Activated CD8-positive, alpha-beta memory T cell treated with anti-CD3 and anti-CD28 coated beads, Interleukin-2, amount 10 ng/mL, durations not matched to agents 7 days and 5 days (primary cell): ENCODE measurements at regions not wholly inside any gene's neighbourhood (a gene's known extent, or its start where the extent isn't known, plus 50 kb on each side); places are given as distances from the start of the nearest gene placed in this dataset.

Experiments
- ATAC-seq: fragments of 150-1000 bp; cut with Tn5 transposase; one replicate; pipeline ENCODE4 v1.10.0; 2021; ENCODE audit warnings: moderate library complexity
- CTCF ChIA-PET: fragments of 350-600 bp; sonication (Branson Sonifier 250); formaldehyde crosslinking; loops from one replicate; lab custom pipeline; 2021; ENCODE audit warnings: antibody characterized with exemption; lab: Charles Lee
- DNase-seq: peaks from one replicate; pipeline ENCODE4 v3.0.0-alpha.2; 2020
- H3K27ac Mint-ChIP-seq: one replicate; pipeline ENCODE4 v1.8.0; 2021; ENCODE audit warnings: mild to moderate bottlenecking, mixed read lengths
- H3K27me3 Mint-ChIP-seq: one replicate; pipeline ENCODE4 v1.8.0; 2021; ENCODE audit warnings: mixed read lengths
- H3K36me3 Mint-ChIP-seq: one replicate; pipeline ENCODE4 v1.8.0; 2021; ENCODE audit warnings: mild to moderate bottlenecking, mixed read lengths
- H3K4me1 Mint-ChIP-seq: one replicate; pipeline ENCODE4 v1.8.0; 2021; ENCODE audit warnings: mixed read lengths
- H3K4me3 Mint-ChIP-seq: one replicate; pipeline ENCODE4 v1.8.0; 2021; ENCODE audit warnings: mild to moderate bottlenecking, moderate library complexity, mixed read lengths
- H3K9me3 Mint-ChIP-seq: one replicate; pipeline ENCODE4 v1.8.0; 2022; ENCODE audit warnings: low read depth, mixed read lengths

DNA sequence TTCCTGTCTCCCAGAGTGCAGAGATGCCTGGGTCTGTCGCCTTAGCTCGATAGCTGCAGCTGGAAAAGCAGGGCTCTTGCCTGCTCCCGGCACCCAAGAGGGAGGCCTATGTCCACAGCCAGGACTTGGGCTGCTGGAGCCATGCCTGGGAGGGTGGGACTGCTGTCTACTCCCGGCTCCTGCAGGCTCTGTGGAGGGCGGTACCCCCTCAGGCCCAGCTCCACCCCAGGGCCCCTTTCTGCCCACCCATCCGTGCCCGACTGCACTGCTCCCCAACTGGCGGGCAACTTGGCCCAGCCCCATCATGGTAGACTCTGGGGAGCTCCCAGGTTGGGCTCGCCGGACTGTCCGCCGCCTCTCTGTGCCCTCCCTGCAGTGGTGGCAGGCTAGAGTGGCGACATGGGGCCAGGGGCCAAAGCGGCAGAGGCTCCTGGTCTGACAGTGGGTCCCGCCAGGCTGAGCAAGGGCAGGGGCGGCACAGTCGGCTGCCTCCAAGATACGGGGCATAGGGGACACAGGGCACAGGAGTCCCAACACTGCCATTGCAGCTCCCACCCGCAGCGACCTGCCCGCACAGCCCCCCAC lies 901.0 kb downstream of the CCDC85A start:
- no peak overlapping the region for H3K27ac Mint-ChIP-seq
- H3K4me1 Mint-ChIP-seq = no peaks in the 10 kb centered on the region
- ATAC-seq (no peak), DNase-seq (no peak)
- CTCF ChIA-PET = no interaction called here
- no peaks in the 10 kb centered on the region for H3K36me3 Mint-ChIP-seq
- no peak overlapping the region for H3K4me3 Mint-ChIP-seq
- no peaks in the 10 kb centered on the region for H3K27me3 Mint-ChIP-seq
- peaks cover 20% of the 10 kb centered on the region for H3K9me3 Mint-ChIP-seq

DNA sequence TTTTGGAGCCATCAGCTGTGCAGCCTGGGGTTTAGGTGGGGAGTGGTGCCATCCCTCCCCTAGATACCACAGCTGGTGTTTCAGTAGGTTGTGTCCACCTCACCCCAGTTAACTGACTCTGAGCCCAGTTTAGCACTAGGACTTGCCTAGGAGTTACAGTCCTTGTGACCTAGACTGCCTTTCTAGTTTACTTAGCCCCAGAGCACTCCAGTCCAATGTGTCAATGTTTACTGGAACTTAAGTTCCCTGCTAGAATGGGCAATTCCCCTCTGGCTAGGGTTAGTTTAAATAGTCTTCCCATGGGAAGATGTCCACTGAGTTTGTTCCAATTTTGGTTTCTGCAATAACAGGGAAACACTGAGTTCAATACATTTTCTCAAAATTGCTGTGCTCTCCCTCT lies 909.2 kb downstream of the CCDC85A start:
- Mint-ChIP-seq H3K27ac (no peak overlapping the region), H3K36me3 (no peaks in the 10 kb centered on the region), H3K4me3 (no peak overlapping the region), H3K9me3 (peaks cover 4% of the 10 kb centered on the region), H3K4me1 (no peaks in the 10 kb centered on the region), H3K27me3 (no peaks in the 10 kb centered on the region)
- ATAC-seq (no peak), DNase-seq (no peak)
- CTCF ChIA-PET = no interaction called here

DNA sequence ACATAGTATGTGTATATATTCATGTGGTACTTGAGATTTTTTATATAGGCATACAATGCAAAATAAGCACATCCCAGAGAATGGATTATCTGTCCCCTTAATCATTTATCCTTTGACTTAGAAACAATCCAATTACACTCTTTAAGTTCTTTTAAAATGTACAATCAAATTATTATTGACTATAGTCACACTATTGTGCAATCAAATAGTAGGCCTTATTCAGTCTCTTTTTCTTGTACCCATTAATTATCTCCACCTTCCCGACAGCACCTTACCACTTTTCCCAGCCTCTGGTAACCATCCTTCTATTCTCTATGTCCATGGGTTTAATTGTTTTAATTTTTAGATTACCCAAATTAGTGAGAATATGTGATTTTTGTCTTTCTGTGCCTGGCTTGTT lies 914.1 kb downstream of the CCDC85A start:
- no peaks in the 10 kb centered on the region for H3K36me3 Mint-ChIP-seq
- H3K27me3 Mint-ChIP-seq = no peaks in the 10 kb centered on the region
- peaks cover 2% of the 10 kb centered on the region for H3K9me3 Mint-ChIP-seq
- CTCF ChIA-PET = no interaction called here
- H3K4me3 Mint-ChIP-seq = no peak overlapping the region
- H3K4me1 Mint-ChIP-seq = no peaks in the 10 kb centered on the region
- ATAC-seq = no peak
- H3K27ac Mint-ChIP-seq = no peak overlapping the region
- no peak for DNase-seq

DNA sequence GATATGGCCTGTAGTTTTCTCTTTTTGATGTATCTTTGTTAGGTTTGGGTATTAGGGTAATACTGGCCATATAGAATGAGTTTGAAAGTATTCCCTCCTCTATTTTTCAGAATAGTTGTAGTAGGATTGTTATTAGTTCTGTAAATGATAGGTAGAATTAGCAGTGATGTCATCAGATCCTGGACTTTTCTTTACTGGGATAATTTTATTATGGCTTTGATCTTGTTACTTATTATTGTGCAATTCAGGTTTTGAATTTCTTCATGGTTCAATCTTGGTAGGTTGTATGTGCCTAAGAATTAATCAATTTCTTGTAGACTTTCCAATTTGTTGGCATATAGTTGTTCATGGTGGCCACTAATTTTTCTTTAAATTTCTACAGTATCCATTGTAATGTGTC lies 916.6 kb downstream of the CCDC85A start:
- ATAC-seq = no peak
- Mint-ChIP-seq H3K27me3 (no peaks in the 10 kb centered on the region), H3K9me3 (peaks cover 2% of the 10 kb centered on the region), H3K36me3 (no peaks in the 10 kb centered on the region), H3K4me3 (no peak overlapping the region), H3K4me1 (no peaks in the 10 kb centered on the region), H3K27ac (no peak overlapping the region)
- DNase-seq = no peak
- CTCF ChIA-PET = no interaction called here

DNA sequence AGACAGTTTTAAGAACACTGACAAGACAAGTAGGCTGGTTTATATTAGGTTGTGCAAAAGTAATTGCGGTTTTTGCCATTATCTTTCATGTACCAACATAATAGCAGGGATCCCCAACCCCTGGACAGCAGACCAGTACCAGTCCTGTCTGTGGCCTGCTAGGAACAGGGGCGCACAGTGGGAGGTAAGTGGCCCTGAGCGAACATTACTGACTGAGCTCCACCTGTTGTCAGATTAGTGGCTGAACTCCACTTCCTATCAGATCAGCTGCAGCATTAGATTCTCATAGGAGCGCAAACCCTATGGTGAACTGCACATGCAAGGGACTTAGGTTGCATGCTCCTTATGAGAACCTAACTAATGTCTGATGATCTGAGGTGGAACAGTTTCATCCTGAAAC lies 921.9 kb downstream of the CCDC85A start:
- ATAC-seq = no peak
- Mint-ChIP-seq H3K36me3 (no peaks in the 10 kb centered on the region), H3K27me3 (no peaks in the 10 kb centered on the region), H3K4me3 (no peak overlapping the region), H3K4me1 (no peaks in the 10 kb centered on the region), H3K9me3 (peaks cover 5% of the 10 kb centered on the region), H3K27ac (no peak overlapping the region)
- CTCF ChIA-PET = no interaction called here
- DNase-seq = no peak

DNA sequence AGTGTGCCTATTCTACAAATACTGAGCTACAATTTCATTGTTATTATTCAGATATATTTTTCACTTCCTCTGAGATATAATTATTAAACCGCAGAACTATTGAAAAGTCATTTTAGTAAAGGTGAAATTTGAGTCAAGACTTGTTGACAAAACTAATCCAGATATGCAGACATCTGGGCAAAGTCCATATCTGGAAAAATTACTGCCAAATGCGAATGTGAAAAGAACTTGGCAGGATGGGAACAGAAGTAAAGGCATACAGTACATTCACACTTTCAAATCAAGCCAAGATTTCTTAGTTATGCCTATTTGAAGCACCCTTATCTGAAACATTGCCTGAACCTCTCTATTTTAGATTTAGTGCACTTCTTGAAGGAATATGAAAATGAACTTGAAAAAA lies 923.6 kb downstream of the CCDC85A start:
- CTCF ChIA-PET = no interaction called here
- H3K4me1 Mint-ChIP-seq = no peaks in the 10 kb centered on the region
- ATAC-seq = no peak

DNA sequence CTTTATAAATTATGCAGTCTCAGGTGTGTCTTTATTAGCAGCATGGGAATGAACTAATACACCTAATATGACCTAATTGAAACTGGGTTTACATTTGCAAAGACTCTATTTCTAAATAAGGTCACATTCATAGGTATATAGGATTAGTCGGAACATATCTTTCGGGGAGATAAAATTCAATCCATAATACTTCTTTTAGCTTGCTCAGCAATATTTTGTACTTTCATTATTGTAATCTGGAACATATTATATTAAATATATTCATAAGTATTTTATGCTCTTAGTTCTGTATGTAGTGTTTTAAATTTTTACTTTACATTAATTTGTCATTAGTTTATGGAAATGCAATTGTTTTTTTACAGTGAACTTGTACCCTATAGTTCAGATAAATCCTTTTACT lies 927.7 kb downstream of the CCDC85A start:
- Mint-ChIP-seq H3K4me3 (no peak overlapping the region), H3K27ac (no peak overlapping the region), H3K36me3 (no peaks in the 10 kb centered on the region), H3K4me1 (no peaks in the 10 kb centered on the region), H3K27me3 (no peaks in the 10 kb centered on the region), H3K9me3 (peaks cover 6% of the 10 kb centered on the region)
- ATAC-seq = no peak
- DNase-seq = no peak
- CTCF ChIA-PET = no interaction called here

More for the DNA sequence above, 923.6 kb downstream of the CCDC85A start:
- H3K9me3 Mint-ChIP-seq = peaks cover 5% of the 10 kb centered on the region
- H3K4me3 Mint-ChIP-seq = no peak overlapping the region
- DNase-seq = no peak
- no peaks in the 10 kb centered on the region for H3K36me3 Mint-ChIP-seq
- H3K27me3 Mint-ChIP-seq = no peaks in the 10 kb centered on the region
- H3K27ac Mint-ChIP-seq = no peak overlapping the region

DNA sequence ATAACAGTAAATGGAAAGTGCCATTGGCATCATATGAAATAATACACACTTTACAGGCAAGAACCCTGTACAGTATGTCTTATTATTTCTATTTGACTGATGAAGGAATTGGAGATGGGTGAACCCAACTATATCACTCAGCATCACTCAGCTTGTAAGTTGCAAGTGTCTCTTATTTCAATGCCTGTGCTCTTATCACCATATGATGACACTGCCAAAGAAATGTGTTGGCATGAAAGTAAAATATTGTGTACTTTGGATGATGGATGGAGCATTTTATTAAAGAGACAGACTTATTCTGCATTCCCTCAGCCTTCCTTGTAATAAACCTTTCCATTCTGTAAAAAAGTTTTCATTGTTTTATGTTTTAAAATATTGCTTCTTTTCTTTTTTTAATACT lies 927.5 kb upstream of the VRK2 start:
- Mint-ChIP-seq H3K36me3 (no peaks in the 10 kb centered on the region), H3K4me1 (no peaks in the 10 kb centered on the region), H3K4me3 (no peak overlapping the region), H3K27me3 (no peaks in the 10 kb centered on the region), H3K9me3 (peaks cover 9% of the 10 kb centered on the region), H3K27ac (no peak overlapping the region)
- CTCF ChIA-PET = no interaction called here
- ATAC-seq = no peak
- no peak for DNase-seq

DNA sequence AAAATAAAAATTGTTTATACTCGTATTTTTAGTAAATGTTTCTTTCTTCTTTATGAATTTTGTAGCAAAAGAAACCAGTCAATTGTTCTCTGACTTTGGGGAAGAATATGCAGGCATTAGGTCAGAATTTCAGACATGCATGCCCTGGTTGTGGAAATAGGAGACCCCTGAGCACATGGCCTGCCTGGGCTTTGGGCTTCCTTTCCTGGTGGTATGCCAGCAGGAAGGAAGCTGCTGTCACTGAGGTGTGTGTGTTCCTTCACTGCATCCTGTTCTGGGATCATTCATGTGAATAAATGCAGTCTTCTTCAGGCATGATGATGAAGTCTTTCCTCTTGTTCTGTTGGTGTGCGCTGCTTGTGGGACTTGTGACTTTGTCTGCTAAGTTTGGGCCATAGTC lies 920.2 kb upstream of the VRK2 start:
- no peaks in the 10 kb centered on the region for H3K36me3 Mint-ChIP-seq
- CTCF ChIA-PET = no interaction called here

DNA sequence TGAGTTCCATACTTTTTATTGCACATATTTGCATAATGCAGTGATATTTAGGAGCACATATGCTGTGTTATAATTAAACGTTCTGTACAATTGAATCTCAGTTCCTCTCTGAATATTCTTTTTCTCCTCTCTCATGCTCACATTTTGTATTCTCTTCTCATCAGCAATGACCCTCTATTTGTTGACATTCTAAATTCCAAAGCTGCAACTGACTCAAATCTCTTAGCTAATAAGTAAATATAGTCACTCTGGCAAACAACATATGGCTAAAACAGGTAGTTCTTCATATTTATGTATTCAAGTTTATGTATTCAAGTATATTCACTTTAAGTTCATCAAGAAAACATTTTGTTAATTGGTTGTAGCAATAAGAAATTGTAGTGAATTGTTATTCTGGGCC lies 907.4 kb upstream of the VRK2 start:
- ATAC-seq (no peak), DNase-seq (no peak)
- Mint-ChIP-seq H3K27ac (no peak overlapping the region), H3K36me3 (no peaks in the 10 kb centered on the region), H3K27me3 (no peaks in the 10 kb centered on the region), H3K4me3 (no peak overlapping the region), H3K9me3 (peaks cover 5% of the 10 kb centered on the region), H3K4me1 (no peaks in the 10 kb centered on the region)
- CTCF ChIA-PET = no interaction called here

More for the DNA sequence above, 920.2 kb upstream of the VRK2 start:
- Mint-ChIP-seq H3K4me1 (no peaks in the 10 kb centered on the region), H3K9me3 (peaks cover 9% of the 10 kb centered on the region), H3K27me3 (no peaks in the 10 kb centered on the region), H3K27ac (no peak overlapping the region), H3K4me3 (no peak overlapping the region)
- no peak for ATAC-seq
- no peak for DNase-seq

DNA sequence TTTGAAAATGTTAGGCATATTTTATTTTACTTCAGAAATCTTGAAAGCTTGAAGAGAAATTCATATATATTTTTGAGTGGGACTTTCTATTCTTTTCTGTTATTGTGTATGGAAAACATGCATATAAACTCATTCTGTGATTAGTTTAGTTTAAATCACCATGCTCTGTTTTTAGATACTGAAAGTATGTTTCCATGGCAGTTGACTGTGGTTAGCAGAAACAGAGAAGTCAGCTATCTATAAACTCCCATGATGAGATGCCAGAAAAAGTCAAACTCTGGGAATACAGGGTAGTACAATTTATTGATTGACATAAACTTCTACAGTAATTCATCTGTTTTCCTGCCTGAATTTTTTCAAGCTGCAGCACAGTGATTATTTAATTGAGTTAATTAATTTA lies 905.3 kb upstream of the VRK2 start:
- no peak overlapping the region for H3K27ac Mint-ChIP-seq
- peaks cover 10% of the 10 kb centered on the region for H3K9me3 Mint-ChIP-seq
- H3K4me3 Mint-ChIP-seq = no peak overlapping the region
- CTCF ChIA-PET = no interaction called here
- no peaks in the 10 kb centered on the region for H3K27me3 Mint-ChIP-seq
- DNase-seq = no peak
- no peaks in the 10 kb centered on the region for H3K4me1 Mint-ChIP-seq
- no peaks in the 10 kb centered on the region for H3K36me3 Mint-ChIP-seq
- no peak for ATAC-seq

DNA sequence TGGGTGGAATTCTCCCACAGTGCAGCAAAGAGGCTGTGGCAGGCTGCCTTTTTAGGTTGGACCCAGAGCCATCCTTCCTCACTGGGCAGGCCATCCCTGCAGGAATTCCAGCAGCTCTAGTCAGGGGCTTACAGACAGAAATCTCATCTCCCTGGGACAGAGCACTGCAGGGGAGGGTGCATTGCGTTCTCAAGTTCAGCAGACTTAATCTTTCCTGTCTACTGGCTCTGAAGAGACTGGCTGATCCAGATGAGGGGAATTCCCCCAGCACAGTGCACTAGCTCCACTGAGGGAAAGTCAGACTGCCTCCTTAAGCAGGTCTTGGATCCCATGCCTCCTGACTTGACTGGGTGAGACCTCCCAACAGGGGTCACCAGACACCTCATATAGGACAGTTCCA lies 899.7 kb upstream of the VRK2 start:
- Mint-ChIP-seq H3K4me1 (no peaks in the 10 kb centered on the region), H3K9me3 (peaks cover 18% of the 10 kb centered on the region), H3K36me3 (no peaks in the 10 kb centered on the region), H3K4me3 (no peak overlapping the region), H3K27ac (no peak overlapping the region), H3K27me3 (no peaks in the 10 kb centered on the region)
- CTCF ChIA-PET = no interaction called here
- DNase-seq (no peak), ATAC-seq (no peak)

DNA sequence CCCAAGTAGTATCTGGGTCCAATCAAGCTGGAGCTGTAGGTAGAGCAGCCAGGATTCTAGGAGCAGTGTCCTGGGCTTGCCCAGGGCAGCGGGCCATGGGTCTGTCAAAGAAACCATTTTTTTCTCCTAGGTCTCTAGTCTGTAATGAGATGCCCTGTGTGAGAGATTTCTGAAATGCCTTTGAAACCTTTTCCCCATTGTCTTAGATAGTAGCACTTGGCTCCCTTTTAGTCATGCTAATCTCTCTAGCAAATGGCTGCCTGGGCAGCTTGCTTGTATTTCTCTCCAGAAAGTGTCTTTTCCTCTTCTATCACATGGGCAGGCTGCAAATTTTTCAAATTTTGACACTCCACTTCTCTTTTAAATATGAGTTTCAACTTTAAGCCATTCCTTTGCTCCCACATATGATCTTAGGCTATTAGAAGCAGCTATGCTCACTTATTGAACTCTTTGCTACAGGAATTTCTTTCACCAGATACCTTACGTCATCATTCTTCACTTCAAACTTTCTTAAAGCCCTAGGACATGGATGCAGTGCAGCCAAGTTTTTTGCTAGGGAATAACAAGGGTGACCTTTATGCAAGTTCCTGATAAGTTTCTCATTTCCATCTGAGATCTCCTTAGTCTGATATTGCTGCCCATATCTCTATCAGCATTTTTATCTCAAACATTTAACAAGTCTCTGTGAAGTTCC lies 890.2 kb upstream of the VRK2 start:
- no peaks in the 10 kb centered on the region for H3K4me1 Mint-ChIP-seq
- H3K27ac Mint-ChIP-seq = no peak overlapping the region
- H3K36me3 Mint-ChIP-seq = no peaks in the 10 kb centered on the region
- H3K4me3 Mint-ChIP-seq = no peak overlapping the region
- H3K9me3 Mint-ChIP-seq = peaks cover 13% of the 10 kb centered on the region
- ATAC-seq (no peak), DNase-seq (no peak)
- CTCF ChIA-PET = no interaction called here
- no peaks in the 10 kb centered on the region for H3K27me3 Mint-ChIP-seq

DNA sequence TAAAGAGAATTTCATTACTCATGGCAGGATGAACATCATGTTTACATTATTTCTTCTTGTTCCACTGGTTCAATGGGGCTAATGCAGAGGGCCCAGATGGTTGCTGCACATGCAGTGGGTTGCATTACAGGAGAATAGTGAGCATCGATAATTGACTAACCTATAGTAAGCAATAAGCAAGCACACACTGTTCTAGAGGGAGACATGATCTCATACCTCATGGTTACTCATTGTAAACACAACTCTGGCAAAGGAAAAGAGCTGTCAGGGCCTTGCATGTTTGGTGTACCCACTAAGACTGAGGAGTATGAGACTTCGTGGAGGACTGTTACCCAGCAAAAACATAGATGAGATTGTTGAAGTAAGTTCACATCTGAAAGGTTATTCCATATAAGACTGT lies 885.6 kb upstream of the VRK2 start:
- Mint-ChIP-seq H3K27ac (no peak overlapping the region), H3K4me3 (no peak overlapping the region), H3K9me3 (peaks cover 13% of the 10 kb centered on the region), H3K4me1 (no peaks in the 10 kb centered on the region), H3K27me3 (no peaks in the 10 kb centered on the region), H3K36me3 (no peaks in the 10 kb centered on the region)
- DNase-seq (no peak), ATAC-seq (no peak)
- CTCF ChIA-PET = no interaction called here
